Central memory CD8-positive, alpha-beta T cell (primary cell): ENCODE measurements at regions not wholly inside any gene's neighbourhood (a gene's known extent, or its start where the extent isn't known, plus 50 kb on each side); places are given as distances from the start of the nearest gene placed in this dataset.
A peak's percentile ranks its signal among the peaks of the same experiment; 100 is the strongest.
"Not testable (repeated sequence)": the region's sequence is repeated elsewhere in the genome, so short reads cannot be mapped to it uniquely, and the experiment has no call there.

Experiments used
- ATAC-seq: fragments of 150-1000 bp; cut with Tn5 transposase; replicated peaks from 2 replicates; pipeline ENCODE4 v1.10.0; 2022; ENCODE audit warnings: mild to moderate bottlenecking, moderate FRiP score, moderate number of reproducible peaks; ENCODE audit not compliant: poor library complexity, severe bottlenecking; ENCODE audit errors: extremely low read depth
- DNase-seq, 2 donors: peaks; one replicate each; pipeline ENCODE4 v3.0.0; 2021; ENCODE audit warnings: low spot score in 2 of 2
- H3K27ac Mint-ChIP-seq: one replicate; pipeline ENCODE4 v1.8.0; 2022; ENCODE audit warnings: low read depth, mild to moderate bottlenecking, moderate library complexity, mixed read lengths
- H3K27me3 Mint-ChIP-seq: one replicate; pipeline ENCODE4 v1.8.0; 2022; ENCODE audit warnings: mixed read lengths
- H3K36me3 Mint-ChIP-seq: one replicate; pipeline ENCODE4 v1.8.0; 2022; ENCODE audit warnings: mild to moderate bottlenecking, moderate library complexity, mixed read lengths; ENCODE audit not compliant: insufficient read depth
- H3K4me1 Mint-ChIP-seq: one replicate; pipeline ENCODE4 v1.8.0; 2022; ENCODE audit warnings: mixed read lengths
- H3K4me3 Mint-ChIP-seq: one replicate; pipeline ENCODE4 v1.8.0; 2022; ENCODE audit warnings: mild to moderate bottlenecking, moderate library complexity, mixed read lengths
- H3K9me3 Mint-ChIP-seq: one replicate; pipeline ENCODE4 v1.8.0; 2022; ENCODE audit warnings: mixed read lengths

- Mint-ChIP-seq H3K9me3 (no peaks in the 10 kb centered on the region), H3K4me1 (peaks cover 27% of the 10 kb centered on the region), H3K36me3 (peaks cover 6% of the 10 kb centered on the region), H3K27me3 (no peaks in the 10 kb centered on the region), H3K27ac (peak overlapping the region; percentile 6), H3K4me3 (no peak overlapping the region)
- no peak for DNase-seq
- ATAC-seq, result no peak
Measured at GRCh38 chr18:46239998-46240397, 135.8 kb downstream of the HAUS1 start.

GRCh38 chr18:46241393-46241792, 137.2 kb downstream of the HAUS1 start:
- not testable (repeated sequence) for H3K27ac Mint-ChIP-seq, H3K36me3 Mint-ChIP-seq, H3K27me3 Mint-ChIP-seq, H3K4me3 Mint-ChIP-seq, DNase-seq, H3K9me3 Mint-ChIP-seq, ATAC-seq
- peaks cover 25% of the 10 kb centered on the region for H3K4me1 Mint-ChIP-seq

- no peak for ATAC-seq
- Mint-ChIP-seq H3K27ac (no peak overlapping the region), H3K27me3 (no peaks in the 10 kb centered on the region), H3K4me3 (no peak overlapping the region), H3K9me3 (no peaks in the 10 kb centered on the region), H3K4me1 (peaks cover 25% of the 10 kb centered on the region), H3K36me3 (peaks cover 9% of the 10 kb centered on the region)
- DNase-seq, result no peak
Measured at GRCh38 chr18:46242183-46242582, 138.0 kb downstream of the HAUS1 start.

GRCh38 chr18:46243095-46243494, 138.9 kb downstream of the HAUS1 start:
- H3K4me1 Mint-ChIP-seq, result peaks cover 25% of the 10 kb centered on the region
- H3K9me3 Mint-ChIP-seq, result no peaks in the 10 kb centered on the region
- H3K4me3 Mint-ChIP-seq, result no peak overlapping the region
- H3K27ac Mint-ChIP-seq, result no peak overlapping the region
- no peaks in the 10 kb centered on the region for H3K27me3 Mint-ChIP-seq
- no peak for DNase-seq
- H3K36me3 Mint-ChIP-seq, result peaks cover 8% of the 10 kb centered on the region
- ATAC-seq, result no peak

GRCh38 chr18:46243673-46244072, 139.5 kb downstream of the HAUS1 start:
- peaks cover 27% of the 10 kb centered on the region for H3K4me1 Mint-ChIP-seq
- H3K9me3 Mint-ChIP-seq, result no peaks in the 10 kb centered on the region
- no peak overlapping the region for H3K27ac Mint-ChIP-seq
- no peaks in the 10 kb centered on the region for H3K27me3 Mint-ChIP-seq
- no peak for ATAC-seq
- H3K4me3 Mint-ChIP-seq, result no peak overlapping the region
- no peak for DNase-seq
- peaks cover 8% of the 10 kb centered on the region for H3K36me3 Mint-ChIP-seq

GRCh38 chr18:46246101-46246500, 141.9 kb downstream of the HAUS1 start:
- Mint-ChIP-seq H3K27ac (peak overlapping the region; percentile 33), H3K4me1 (peaks cover 37% of the 10 kb centered on the region)
- ATAC-seq, result no peak

GRCh38 chr18:46247942-46248341, 143.8 kb downstream of the HAUS1 start:
- Mint-ChIP-seq H3K27me3 (no peaks in the 10 kb centered on the region), H3K27ac (peak overlapping the region; percentile 96), H3K4me1 (peaks cover 38% of the 10 kb centered on the region), H3K9me3 (no peaks in the 10 kb centered on the region), H3K36me3 (peaks cover 16% of the 10 kb centered on the region), H3K4me3 (no peak overlapping the region)
- DNase-seq (no peak), ATAC-seq (no peak)

More at GRCh38 chr18:46246101-46246500, 141.9 kb downstream of the HAUS1 start:
- Mint-ChIP-seq H3K27me3 (no peaks in the 10 kb centered on the region), H3K4me3 (no peak overlapping the region), H3K9me3 (no peaks in the 10 kb centered on the region), H3K36me3 (peaks cover 16% of the 10 kb centered on the region)
- DNase-seq, result no peak

- DNase-seq, result peak in 1 of 2 donors; percentile 55
- H3K4me1 Mint-ChIP-seq, result peaks cover 32% of the 10 kb centered on the region
- H3K27me3 Mint-ChIP-seq, result no peaks in the 10 kb centered on the region
- peak; percentile 98 for ATAC-seq
- peak overlapping the region; percentile 74 for H3K4me3 Mint-ChIP-seq
- H3K36me3 Mint-ChIP-seq, result peaks cover 34% of the 10 kb centered on the region
- no peaks in the 10 kb centered on the region for H3K9me3 Mint-ChIP-seq
- H3K27ac Mint-ChIP-seq, result peak overlapping the region; percentile 96
Measured at GRCh38 chr18:46250084-46250811, 146.1 kb downstream of the HAUS1 start.

- Mint-ChIP-seq H3K4me3 (peak overlapping the region; percentile 74), H3K9me3 (no peaks in the 10 kb centered on the region), H3K27me3 (no peaks in the 10 kb centered on the region), H3K36me3 (peaks cover 35% of the 10 kb centered on the region), H3K27ac (peak overlapping the region; percentile 96), H3K4me1 (peaks cover 29% of the 10 kb centered on the region)
- no peak for DNase-seq
- ATAC-seq, result peak; percentile 11
Measured at GRCh38 chr18:46250812-46251173, 146.6 kb downstream of the HAUS1 start.

- no peak for DNase-seq
- ATAC-seq, result no peak
- Mint-ChIP-seq H3K36me3 (peaks cover 39% of the 10 kb centered on the region), H3K27me3 (no peaks in the 10 kb centered on the region), H3K27ac (peak overlapping the region; percentile 20), H3K4me3 (no peak overlapping the region), H3K9me3 (no peaks in the 10 kb centered on the region), H3K4me1 (peaks cover 39% of the 10 kb centered on the region)
Measured at GRCh38 chr18:46252759-46253158, 148.6 kb downstream of the HAUS1 start.

GRCh38 chr18:46253498-46253897, 149.3 kb downstream of the HAUS1 start:
- Mint-ChIP-seq H3K36me3 (peaks cover 38% of the 10 kb centered on the region), H3K4me3 (no peak overlapping the region), H3K27ac (no peak overlapping the region), H3K4me1 (peaks cover 39% of the 10 kb centered on the region), H3K9me3 (no peaks in the 10 kb centered on the region), H3K27me3 (no peaks in the 10 kb centered on the region)
- no peak for DNase-seq
- no peak for ATAC-seq

- peaks cover 30% of the 10 kb centered on the region for H3K4me1 Mint-ChIP-seq
- ATAC-seq (no peak), DNase-seq (no peak)
- H3K27ac Mint-ChIP-seq, result peak overlapping the region; percentile 83
- H3K9me3 Mint-ChIP-seq, result no peaks in the 10 kb centered on the region
- H3K27me3 Mint-ChIP-seq, result no peaks in the 10 kb centered on the region
- H3K36me3 Mint-ChIP-seq, result peaks cover 34% of the 10 kb centered on the region
- H3K4me3 Mint-ChIP-seq, result no peak overlapping the region
Measured at GRCh38 chr18:46256078-46256477, 151.9 kb downstream of the HAUS1 start.

- no peaks in the 10 kb centered on the region for H3K27me3 Mint-ChIP-seq
- H3K9me3 Mint-ChIP-seq, result no peaks in the 10 kb centered on the region
- DNase-seq (no peak), ATAC-seq (no peak)
- peaks cover 34% of the 10 kb centered on the region for H3K36me3 Mint-ChIP-seq
- H3K4me1 Mint-ChIP-seq, result peaks cover 31% of the 10 kb centered on the region
- H3K4me3 Mint-ChIP-seq, result no peak overlapping the region
- H3K27ac Mint-ChIP-seq, result no peak overlapping the region
Measured at GRCh38 chr18:46257366-46257765, 153.2 kb downstream of the HAUS1 start.
